GM18505 (cell line): ENCODE measurements at regions not wholly inside any gene's neighbourhood (a gene's known extent, or its start where the extent isn't known, plus 50 kb on each side); places are given as distances from the start of the nearest gene placed in this dataset.
A peak's percentile ranks its signal among the peaks of the same experiment; 100 is the strongest.
"Not testable (repeated sequence)": the region's sequence is repeated elsewhere in the genome, so short reads cannot be mapped to it uniquely, and the experiment has no call there.

Experiments used
- ATAC-seq: cut with Tn5 transposase; IDR thresholded peaks from one replicate; pipeline ENCODE4 v1.9.1; 2021; ENCODE audit not compliant: unreplicated experiment
- POLR2A ChIP-seq: IDR thresholded peaks from 4 replicates; pipeline ENCODE4 v1.6.1; 2011; ENCODE audit warnings: borderline replicate concordance; ENCODE audit not compliant: insufficient read depth, insufficient read length; ENCODE audit errors: extremely low read depth

DNA sequence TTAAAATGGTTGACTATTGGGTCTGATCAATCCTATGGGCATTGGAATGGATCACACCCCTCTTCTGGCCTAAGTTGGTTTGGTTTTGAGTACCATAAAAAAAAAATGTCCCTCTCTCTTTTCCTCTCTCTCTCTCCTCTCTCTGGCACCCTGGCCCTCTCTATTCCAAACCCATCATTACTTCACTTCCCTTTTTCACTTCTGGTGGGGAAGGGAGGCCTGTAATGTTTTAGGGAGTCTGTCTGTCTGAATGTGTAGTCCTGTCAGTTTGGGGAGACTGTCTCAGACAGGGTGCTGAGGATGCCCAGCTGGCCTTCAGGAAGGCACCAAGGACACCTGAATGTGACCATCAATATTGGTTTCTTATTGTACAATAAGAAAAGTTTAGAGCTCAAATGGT is 165.8 kb downstream of the CD24 start:
- TF ChIP-seq POLR2A, result no peak
- no peak for ATAC-seq

- TF ChIP-seq POLR2A, result no peak
- ATAC-seq, result no peak
Measured at GRCh38 chr6:106807947-106808611, 166.4 kb downstream of the CD24 start.

DNA sequence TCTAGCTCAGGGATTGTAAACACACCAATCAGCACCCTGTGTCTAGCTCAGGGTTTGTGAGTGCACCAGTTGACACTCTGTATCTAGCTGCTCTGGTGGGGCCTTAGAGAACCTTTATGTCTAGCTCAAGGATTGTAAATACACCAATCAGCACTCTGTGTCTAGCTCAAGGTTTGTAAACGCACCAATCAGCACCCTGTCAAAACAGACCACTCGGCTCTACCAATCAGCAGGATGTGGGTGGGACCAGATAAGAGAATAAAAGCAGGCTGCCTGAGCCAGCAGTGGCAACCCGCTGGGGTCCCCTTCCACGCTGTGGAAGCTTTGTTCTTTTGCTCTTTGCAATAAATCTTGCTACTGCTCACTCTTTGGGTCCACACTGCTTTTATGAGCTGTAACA is 168.3 kb downstream of the CD24 start:
- not testable (repeated sequence) for ATAC-seq

DNA sequence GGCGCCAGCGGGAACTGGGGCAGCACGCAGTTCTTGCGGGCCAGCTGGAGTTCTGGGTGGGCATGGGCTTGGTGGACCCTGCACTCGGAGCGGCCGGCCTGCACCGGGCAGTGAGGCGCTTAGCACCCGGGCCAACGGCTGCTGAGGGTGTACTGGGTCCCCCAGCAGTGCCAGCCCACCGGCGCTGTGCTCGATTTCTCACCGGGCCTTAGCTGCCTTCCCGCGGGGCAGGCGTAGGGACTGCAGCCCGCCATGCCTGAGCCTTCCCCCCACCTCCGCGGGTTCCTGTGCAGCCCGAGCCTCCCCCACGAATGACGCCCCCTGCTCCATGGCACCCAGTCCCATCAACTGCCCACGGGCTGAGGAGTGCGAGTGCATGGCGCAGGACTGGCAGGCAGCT is 168.8 kb downstream of the CD24 start:
- TF ChIP-seq POLR2A, result no peak

GRCh38 chr6:106804346-106805335 is 169.9 kb downstream of the CD24 start:
- ATAC-seq, result no peak
- TF ChIP-seq POLR2A, result no peak

More for the DNA sequence above, 168.8 kb downstream of the CD24 start:
- no peak for ATAC-seq

DNA sequence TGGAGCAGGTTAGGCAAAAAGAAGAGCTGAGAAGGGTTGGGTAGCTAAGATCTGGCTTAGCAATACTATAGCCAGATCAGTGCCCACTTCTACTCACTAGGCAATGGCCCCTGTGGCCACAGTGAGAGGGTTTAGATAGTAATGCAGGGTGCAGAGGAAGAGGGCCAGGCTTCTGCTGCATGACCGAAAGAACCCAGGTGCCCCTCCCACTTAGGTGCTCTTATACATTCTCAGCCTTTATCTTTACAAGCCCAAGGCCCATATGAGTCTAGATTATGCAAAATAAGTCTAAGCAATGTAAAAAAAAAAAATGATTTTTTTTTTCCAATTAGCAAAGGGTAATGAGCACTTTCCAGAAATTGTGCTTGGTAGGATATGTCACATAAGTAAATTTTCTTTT is 171.3 kb downstream of the CD24 start:
- ATAC-seq, result no peak

GRCh38 chr6:106802139-106802538 is 172.4 kb downstream of the CD24 start:
- no peak for TF ChIP-seq POLR2A
- ATAC-seq, result no peak

More for the DNA sequence above, 171.3 kb downstream of the CD24 start:
- no peak for TF ChIP-seq POLR2A

DNA sequence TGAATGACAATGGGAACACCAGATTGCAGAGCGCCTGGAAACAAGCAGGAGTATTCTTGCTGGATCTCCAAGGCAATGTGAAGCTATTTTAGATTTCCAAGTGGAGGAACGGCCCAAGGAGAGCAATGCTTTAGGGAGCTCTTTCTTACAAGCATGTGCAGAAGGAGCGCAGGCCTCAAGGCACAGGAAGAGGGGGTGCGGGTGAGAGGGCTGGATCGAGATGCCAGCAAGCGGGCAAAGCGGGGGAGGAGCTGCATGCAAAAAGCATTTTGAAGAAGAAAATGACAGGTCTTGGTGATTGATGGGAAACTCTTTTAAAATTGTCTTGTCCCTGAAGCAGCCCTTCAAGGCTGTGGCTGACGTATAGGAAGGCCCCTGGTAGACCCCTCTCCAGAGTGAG is 171.9 kb downstream of the QRSL1 start:
- ATAC-seq, result no peak
- no peak for TF ChIP-seq POLR2A

DNA sequence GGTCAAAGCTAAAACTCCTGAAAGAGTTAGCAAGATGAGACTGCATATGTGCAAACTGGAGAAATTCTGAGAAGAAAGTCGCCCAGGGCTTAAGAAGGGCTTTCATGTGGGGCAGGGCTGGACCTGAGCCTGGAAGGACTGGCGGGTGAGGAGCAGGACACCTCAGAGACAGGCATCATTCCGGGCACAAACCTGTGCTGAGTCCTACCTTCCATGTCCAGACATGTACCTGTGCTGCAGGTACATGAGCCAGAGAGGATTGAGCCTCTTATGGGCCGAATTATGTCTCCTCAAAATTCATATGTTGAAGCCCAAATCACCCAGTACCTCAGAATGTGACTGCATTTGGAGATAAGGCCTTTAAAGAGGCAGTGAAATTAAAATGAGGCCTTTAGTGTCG is 171.0 kb downstream of the QRSL1 start:
- no peak for TF ChIP-seq POLR2A
- no peak for ATAC-seq

- ATAC-seq, result peak; percentile 74
- TF ChIP-seq POLR2A, result no peak
Measured at GRCh38 chr6:106799031-106799894, 169.9 kb downstream of the QRSL1 start.

DNA sequence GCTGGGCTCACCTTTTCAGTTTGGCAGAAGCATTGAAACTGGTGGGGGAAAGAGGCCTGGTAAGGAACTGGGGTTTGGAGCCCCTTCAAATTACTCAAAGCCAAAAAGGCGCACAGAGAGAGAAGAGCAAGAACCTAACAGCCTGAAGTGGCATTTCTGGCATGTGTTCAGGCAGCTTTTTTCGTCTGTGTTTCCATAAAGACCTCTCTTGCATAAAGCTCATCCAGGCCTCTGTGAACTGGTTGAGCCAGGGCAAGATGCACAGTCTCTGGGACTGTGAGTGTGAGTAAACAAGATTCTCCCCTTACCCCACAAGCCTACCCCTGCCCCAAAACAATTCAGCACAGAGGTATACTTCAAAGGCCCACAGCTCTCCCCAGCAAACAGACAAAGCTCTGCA is 167.8 kb downstream of the QRSL1 start:
- no peak for TF ChIP-seq POLR2A
- no peak for ATAC-seq

- ATAC-seq, result no peak
- TF ChIP-seq POLR2A, result no peak
Measured at GRCh38 chr6:106796781-106797180, 167.4 kb downstream of the QRSL1 start.

DNA sequence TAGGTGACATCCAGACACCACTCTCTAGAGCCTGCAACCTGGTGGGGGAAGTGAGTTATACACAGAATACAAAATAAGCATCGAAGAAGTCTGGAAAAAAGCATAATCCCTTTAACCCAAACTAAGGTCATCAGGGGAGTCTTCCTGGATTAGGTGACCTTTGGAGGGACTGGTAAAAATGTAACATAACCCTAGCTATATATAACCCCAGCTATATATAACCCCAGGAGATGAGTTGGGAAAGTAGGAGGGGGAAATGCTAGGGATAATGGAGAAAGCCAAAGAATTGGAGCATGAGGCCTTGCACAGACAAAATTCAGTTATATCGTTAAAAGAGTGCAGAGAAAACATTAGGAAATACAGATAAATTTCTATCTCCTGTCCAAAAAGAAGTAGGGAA is 164.8 kb downstream of the QRSL1 start:
- no peak for ATAC-seq
- TF ChIP-seq POLR2A, result no peak

DNA sequence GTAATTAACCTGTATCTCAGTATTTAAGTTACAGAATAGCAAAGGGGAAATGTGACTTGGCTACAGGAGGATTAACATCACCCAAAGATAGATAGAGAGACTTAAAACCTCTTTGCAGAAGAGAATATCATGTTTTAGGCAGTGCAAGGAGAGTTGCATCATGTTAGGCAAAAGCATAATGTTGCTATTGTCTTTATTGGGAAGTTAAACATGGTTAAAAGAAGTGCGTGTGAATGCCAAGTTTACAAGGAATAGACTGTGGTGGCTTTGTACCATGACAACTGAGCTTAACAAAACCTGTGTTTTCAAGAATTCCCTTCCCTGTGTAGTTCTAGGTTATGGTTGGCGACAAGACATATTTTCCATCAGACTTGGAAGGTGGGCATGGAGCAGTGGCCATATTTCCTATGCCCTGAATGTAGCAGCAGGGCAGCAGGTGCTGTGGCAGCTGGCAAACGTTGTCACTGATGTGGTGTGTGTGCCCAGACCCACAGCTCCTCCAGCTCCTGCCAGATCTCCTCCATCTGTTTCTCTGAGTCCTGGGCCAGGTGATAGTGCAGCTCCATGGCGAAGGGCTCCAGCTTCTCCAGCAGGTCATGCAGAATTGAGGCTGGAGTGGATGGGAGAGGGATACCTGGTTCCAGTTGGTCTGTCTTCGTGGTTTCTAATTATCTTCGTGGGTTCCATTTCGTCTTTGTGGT is 163.3 kb downstream of the QRSL1 start:
- no peak for ATAC-seq
- no peak for TF ChIP-seq POLR2A
